GM03348 (cell line): ENCODE measurements at regions not wholly inside any gene's neighbourhood (a gene's known extent, or its start where the extent isn't known, plus 50 kb on each side); places are given as distances from the start of the nearest gene placed in this dataset.
"Not testable (repeated sequence)": the region's sequence is repeated elsewhere in the genome, so short reads cannot be mapped to it uniquely, and the experiment has no call there.

ENCODE experiments used
- DNase-seq: peaks from one replicate; pipeline ENCODE4 v3.0.0; 2012; ENCODE audit warnings: low spot score

DNA sequence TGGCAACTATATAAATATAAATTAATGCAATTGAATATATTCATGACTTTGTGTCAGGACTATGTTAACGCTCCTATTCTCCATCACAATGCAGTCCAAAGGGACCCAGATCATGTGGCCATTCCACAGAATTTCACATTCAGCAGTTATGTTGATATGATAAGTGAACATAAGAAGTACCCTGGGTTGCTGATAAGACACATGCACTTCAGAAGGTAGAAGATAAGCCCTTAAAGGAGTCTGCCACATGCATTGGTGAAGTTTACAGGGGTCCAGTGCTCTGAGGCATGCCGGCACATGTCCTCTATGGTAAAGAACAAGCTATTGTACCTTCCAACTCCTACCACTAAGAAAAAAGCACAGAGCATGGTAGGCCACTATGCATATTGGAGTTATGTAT is 76.4 kb downstream of the PHAX start:
- DNase-seq: no peak

DNA sequence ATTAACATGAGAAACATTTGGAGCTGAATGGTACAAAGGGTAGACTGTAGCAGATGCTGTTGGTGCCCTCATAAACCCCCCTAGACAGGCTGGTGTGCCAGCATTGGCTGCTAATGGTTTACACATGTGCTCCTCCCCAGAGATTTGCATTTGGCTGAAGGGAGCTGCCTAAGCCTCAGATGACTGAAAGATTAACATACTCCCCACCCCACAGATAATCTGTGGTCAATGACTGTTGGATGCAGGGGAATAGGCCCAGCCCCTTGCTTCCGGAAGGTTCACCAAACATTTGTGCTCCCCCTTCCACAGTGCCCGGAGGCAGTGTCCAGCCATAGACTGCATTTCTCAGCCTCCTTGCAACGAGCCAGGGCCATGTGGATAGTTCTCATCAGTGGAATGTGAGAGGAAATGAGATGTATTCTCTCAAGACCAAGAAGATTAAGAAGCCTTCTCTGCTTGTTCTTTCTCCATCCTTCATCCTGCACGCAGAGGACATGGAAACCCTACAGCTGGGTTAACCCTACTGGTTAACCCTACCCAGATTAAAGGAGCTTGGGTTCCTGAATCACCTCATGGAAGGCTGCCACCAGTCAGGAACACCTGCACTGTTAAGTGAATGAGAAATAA is 79.6 kb downstream of the PHAX start:
- DNase-seq: peak; percentile 74

DNA sequence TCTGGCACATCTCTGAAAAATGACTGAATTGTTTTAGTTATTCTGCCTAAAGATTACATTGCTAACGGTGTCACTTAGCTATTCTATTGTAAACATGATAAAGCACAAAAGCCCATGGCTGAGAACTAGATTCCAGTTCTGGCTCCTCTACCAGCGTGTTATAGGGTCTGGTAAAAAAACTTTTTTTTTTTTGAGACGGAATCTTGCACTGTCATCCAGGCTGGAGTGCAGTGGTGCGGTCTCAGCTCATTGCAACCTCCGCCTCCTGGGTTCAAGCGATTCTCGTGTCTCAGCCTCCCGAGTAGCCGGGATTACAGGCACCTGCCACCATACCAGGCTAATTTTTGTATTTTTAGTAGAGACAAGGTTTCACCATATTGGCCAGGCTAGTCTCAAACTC is 80.6 kb downstream of the PHAX start:
- not testable (repeated sequence) for DNase-seq

DNA sequence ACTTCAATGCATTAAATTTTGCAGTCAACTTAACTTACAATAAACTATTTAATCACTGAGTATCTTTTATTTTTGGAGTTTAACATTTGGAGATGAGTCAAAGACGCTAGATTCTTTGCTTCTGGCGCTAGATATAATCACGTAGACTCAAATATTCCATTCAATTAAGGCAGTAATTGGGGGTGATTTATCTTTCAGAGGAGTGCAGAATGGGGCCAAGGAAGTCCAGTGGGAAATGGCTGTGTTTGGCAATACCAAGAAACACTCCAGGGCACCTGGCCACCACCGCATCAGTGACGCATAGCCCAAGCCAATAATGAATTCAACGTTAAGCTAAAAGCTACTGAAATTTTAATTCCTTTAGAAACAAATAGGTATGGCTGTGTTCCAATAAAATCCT is 81.2 kb downstream of the PHAX start:
- no peak for DNase-seq

DNA sequence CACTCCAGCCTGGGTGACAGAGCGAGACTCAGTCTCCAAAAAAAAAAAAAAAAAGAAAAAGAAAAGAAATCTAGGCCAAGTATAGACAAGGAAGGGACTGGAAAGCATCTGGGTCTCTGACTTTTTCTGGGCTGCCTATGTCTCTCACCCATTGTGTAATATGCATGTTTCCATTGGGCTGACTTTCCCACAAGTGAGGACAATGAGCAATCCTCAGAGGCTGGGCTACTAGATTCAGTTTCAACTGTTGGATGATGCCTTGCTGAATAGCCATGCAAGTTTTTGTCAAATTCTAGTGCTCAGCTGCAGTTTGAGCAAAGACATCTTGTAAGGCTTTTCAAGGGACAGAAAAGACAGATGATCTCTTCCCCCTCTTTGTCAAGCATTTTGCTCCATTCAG is 82.1 kb downstream of the PHAX start:
- no peak for DNase-seq

DNA sequence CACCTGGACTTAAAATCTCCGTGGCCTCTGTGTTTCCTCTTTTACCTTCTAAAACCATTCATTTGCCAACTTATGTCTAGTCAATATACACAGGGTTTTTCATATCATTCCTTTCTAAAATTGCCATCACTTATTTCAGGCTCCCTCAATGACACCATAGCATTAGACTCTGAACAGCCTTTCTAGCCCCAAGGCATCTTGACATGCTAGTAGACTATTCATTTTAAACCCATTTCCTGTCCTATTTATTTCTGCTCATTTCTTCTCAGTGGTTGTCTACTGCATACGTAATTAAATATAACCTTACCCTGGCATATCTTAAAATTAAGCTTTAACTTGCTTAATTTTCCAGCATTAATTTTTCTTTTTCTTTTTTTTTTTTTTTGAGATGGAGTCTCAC is 83.2 kb downstream of the PHAX start:
- no peak for DNase-seq

DNA sequence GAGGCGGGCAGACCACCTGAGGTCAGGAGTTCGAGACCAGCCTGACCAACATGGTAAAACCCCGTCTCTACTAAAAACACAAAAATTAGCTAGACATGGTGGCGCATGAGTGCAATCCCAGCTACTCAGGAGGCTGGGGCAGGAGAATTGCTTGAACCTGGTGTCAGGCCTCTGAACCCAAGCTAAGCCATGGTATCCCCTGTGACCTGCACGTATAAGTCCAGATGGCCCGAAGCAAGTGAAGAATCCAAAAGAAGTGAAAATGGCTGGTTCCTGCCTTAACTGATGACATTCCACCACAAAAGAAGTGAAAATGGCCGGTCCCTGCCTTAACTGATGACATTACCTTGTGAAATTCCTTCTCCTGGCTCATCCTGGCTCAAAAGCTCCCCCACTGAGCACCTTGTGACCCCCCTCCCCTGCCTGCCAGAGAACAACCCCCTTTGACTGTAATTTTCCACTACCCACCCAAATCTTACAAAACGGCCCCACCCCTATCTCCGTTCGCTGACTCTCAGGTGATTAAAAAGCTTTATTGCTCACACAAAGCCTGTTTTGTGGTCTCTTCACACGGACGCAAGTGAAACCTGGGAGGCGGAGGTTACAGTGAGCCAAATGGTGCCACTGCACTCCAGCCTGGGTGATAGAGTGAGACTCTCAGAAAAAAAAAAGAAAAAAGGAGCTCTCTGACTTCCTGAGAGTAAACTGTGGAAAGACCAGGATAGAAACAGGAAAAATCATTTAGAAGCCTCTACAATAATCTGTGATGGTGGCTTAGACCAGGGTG is 84.1 kb downstream of the PHAX start:
- not testable (repeated sequence) for DNase-seq

DNA sequence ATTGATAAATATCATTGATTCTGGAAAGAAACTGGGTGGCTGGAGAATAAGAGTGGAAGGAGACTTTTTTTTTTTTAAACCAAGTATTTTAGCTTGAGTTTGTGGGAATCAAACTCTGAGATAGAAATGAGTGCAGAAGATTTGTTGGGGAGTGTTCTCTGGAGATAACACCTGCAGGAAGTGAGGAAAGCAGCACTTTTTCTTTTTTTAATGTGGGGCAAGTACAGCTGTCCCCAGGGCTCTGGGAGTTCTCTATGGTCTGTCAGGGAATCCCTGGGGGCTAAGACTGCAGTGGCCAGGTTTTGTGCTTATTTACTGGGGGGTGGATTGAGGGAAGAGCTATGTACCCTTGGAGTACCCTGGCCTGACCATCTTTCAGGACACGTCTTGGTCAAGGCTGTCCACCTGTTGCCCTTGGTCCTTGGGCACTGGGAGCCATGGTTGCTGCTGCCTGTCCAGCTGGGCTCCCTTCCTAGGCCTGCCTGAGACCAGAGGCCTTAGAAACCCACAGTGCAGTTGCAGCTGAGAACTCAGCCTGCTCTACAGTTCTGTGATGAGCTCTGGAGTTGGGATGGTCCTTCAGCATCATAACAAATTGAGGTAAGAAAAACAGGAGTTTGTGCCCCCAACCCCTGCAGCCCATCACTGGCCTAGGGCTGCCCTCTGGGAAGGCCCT is 85.8 kb downstream of the PHAX start:
- no peak for DNase-seq

DNA sequence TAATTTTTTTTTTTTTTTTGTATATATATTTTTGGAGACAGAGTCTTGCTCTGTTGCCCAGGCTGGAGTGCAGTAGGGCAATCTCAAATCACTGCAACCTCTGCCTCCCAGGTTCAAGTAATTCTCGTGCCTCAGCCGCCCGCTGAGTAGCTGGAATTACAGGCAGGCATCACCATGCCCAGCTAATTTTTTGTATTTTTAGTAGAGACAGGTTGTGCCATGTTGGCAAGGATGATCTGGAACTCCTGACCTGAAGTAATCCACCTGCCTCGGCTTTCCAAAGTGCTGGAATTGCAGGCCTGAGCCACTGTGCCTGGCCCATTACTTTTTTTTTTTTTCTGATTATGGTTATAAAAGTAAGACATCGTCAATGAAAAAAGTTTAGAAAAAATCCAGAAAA is 84.0 kb upstream of the LMNB1 start:
- no peak for DNase-seq

DNA sequence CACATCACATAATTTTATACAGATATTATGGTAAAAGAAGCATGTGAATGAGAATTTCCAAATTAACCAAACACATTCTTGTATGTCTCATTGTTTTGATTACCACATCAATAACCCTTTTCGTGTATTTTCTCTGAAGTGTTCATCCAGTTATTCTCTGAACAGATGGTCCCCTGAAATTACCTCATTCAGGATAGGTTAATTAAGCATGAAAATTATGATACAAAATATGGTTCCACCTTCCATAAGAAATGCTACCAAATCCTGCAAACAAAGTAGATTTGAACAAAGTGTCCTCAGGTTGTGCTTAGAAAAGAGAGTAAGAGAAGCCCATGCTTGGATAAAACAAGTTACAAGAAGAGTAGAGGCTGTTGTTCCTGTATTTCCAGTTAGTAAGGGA is 83.1 kb upstream of the LMNB1 start:
- DNase-seq: no peak

DNA sequence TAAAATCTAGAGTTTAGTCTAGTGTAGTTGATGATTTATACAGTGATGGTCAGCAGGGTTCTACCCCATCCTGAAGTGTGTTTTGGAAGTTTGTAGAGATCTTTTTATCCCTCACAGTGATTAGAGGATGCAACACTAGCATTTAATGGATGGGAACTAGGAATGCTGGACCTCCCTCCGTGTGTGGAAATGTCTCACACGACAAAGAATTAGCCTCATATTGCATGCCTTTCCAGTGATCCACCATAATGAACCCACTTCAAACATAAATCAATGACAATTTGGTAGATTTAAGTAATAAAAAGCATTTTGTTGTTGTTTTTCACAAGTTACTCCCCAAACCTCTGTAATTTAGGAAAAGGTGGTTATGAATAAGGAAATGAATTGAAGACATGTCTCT is 82.5 kb upstream of the LMNB1 start:
- DNase-seq: no peak

DNA sequence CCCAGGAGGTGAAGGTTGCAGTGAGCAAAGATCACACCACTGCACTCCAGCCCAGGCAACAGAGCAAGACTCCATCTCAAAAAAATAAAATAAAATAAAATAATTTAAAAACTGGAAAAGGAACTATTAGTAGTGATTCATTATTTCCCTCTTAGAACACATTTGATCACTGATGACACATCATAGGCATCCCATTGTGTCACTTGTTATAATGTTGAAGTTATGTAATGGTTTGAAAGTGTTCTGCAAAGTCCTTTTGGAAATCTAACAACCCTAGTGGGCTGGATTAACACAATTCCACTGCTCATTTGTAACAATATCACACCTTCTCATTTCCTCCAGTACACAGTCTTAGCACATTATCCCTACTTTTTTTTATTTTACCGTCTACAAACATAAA is 81.8 kb upstream of the LMNB1 start:
- no peak for DNase-seq

DNA sequence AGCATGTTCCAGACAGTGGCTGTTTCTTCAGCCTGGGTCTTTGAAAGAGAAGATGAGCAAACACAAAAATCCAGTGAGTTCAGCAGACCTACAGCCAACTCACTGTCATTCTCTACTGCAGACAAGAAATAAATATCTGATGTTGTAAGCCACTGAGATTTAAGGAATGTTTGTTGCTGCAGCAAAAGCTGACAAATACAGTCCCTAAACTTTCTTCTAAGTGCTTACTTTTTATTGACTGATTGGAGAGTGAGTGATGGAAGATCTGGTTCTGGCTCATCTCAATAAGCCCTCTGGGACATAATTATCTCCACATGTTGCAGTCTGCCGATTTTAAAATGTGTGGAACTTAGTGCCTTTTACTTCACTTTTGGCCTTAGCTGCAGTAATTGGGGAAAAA is 69.9 kb upstream of the LMNB1 start:
- DNase-seq: no peak

DNA sequence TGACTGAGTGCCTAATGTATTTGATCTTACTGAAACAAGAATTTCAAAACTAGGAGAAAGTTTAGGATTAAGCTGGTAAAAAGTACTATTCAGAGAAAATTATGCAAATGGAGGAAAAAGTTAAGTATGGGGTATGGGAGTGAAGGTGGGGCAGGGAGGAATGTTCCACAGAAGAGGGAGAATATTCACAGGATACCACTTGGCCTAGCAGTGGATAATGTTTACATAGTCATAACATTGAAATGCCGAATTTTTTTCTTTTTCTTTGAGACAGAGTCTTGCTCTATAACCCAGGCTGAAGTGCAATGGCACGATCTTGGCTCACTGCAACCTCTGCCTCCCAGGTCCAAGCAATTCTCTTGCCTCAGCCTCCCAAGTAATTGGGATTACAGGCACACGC is 61.2 kb upstream of the LMNB1 start:
- no peak for DNase-seq

DNA sequence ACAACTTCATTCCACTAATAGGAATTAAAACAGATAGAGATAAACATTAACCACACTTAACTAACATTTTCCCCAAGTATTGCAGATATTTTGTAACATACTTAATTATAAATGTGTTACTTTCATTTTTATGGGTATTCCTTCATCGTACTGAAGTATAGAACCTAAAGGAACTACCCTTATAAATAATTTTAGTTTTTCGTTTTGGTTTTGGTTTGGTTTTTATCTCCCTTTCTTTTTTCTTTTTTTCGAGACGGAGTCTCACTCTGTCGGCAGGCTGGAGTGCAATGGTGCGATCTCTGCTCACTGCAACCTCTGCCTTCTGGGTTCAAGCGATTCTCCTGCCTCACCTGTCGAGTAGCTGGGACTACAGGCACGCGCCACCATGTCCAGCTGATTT is 60.1 kb upstream of the LMNB1 start:
- DNase-seq: no peak

DNA sequence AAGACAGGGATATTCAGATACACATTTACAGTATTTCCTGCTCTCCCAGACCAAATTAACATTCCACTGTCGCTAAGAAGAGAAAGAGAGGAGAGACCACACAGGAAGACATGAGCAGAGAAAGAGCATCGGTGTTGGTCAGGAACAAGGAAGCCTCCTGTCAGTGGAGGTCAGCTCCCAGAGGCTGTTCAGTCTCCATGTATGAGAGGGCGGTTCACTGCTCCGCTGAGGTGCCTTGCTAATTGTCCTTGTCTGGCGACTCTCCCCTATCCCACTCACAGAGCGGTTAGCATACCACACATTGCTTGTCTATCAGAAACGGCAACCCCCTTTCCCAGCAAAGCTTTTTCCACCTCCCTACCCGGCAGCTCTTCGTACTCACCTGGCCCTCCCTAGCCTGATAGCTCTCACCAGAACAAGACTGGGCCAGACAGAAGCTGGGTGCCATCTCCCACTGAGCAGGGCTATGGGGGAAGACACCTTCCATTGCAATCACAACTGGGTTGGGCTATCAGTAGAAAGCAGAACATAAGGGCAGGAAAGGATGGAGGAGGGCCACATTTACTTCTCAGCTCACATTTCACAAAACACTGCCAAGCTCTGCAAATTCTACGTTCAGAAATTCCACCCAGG is 58.6 kb upstream of the LMNB1 start:
- no peak for DNase-seq

DNA sequence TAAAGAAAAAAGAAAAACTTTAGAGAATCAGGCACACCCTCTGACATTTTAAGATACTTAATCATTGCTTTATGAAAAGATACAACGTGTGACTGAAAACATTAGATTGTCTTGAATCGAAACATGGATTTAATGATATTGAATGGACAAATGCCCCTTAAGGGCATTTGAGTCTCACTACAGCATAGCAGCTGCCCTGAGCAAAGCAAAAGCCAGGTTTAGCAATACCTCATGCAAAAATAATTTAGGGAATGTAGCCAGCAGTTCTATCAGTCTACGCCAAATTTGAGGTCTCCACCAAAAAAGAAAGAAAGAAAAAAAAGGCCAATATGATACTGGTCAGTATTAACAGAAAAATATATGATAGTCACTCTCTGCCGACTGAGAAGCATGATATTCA is 56.6 kb upstream of the LMNB1 start:
- no peak for DNase-seq

DNA sequence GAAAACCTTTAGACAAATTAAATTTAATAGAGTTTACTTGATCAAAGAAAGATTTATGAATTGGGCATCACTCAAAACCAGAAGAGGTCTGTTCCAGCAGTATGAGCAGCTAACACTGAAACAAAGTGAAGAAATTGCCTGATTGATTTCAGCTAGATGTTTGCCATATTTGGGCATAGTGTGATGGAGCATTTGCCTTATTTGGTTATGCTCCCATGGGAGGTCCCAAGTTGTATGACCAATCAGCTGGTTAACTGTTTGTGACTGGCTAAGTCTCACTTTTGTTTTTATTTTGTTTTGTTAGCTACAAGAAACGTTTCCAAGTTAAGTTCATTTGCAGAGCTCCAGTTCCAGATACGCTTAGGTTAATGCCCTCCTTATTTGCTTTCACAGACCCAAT is 53.3 kb upstream of the LMNB1 start:
- DNase-seq: no peak
